ENCODE measurements at regions not wholly inside any gene's neighbourhood (a gene's known extent, or its start where the extent isn't known, plus 50 kb on each side); places are given as distances from the start of the nearest gene placed in this dataset.

DNA sequence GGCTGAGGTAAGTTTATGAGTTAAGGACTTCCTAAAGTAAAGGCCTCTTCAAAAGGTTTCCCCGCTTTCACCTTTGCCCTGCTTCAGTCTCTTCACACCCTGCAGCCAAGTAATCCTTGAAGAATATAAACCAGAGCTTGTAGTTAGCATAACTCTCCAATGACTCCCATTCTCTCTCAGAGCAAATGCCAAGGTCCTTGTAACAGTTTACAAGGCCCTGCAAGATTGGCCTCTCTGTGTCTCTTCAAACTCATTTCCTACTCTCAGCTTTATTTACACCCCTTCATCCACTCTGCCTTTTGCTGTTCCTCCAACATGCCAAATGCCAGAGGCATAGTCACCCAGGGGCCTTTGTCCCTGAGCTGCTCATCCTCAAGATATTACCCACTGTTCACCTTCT lies 60.5 kb upstream of the MME start:
- TF ChIP-seq POLR2AphosphoS5 (IDR thresholded peaks at IDR 0.05; ENCODE audit: low read depth, low read length): no peak
- no peak for TF ChIP-seq POLR2A (IDR thresholded peaks at IDR 0.05; ENCODE audit: low read depth, low read length)
